ENCODE measurements at regions not wholly inside any gene's neighbourhood (a gene's known extent, or its start where the extent isn't known, plus 50 kb on each side); places are given as distances from the start of the nearest gene placed in this dataset.

DNA sequence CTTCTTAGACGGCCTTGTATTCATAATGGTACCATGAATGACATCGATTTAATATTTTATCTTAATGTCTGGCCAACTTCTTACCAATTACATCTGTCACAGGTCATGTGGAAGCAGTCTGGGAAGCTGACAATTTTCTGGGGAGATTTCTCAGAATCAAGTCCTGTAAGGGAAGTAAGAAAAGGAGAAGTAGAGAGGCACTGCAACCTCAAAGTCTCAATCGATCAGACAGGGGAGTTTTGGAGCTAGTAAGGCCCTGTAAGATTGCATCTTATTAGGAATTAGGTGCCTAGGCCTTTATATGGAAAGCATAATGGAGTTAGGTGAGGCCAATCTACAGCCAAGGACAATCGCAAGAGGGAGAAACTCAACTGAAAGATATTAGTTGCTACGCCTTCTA lies 694.6 kb upstream of the SORCS1 start:
- TF ChIP-seq EZH2 (IDR thresholded peaks at IDR 0.05), result no peak
- no peak for TF ChIP-seq FOXP2 (optimal IDR thresholded peaks at IDR 0.05; ENCODE audit: control extremely low read depth, extremely low read length, insufficient read depth)

Measured in SK-N-MC (cell line).